ENCODE measurements at regions not wholly inside any gene's neighbourhood (a gene's known extent, or its start where the extent isn't known, plus 50 kb on each side); places are given as distances from the start of the nearest gene placed in this dataset.

DNA sequence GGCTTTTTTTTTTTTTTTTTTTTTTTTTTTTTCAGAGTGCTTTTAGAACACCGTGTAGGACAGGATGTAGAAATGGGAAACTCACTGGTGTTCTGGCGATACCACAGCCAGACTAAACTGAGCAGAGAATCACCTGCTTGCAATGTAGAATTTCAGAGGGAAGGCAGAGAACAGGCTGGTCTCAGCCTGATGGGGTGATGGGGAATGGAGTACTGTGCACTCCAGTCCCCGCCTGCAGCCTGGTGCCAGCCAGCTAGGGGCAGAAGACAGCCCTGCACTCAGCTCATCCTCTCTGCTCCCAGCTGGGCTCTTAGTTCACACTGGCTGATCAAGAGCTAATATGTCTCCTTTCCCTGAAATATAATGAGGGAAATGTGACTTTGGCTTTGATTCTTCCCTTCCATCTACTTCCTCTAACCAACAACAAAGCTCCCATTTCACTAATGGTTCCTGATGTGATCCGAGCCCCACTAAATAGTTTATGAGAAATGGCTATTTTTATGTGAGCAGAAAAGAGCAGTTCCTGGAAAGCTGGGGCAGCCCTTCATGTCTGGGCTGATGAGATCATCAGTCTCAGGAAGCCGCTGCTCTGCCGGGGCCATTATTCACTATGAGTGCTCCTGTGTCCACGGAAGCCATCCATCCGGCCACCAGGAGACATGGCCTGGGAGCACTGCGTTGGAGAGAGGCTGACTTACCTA, 209.7 kb downstream of the GADD45G start:
- TF ChIP-seq, protein P1, sequence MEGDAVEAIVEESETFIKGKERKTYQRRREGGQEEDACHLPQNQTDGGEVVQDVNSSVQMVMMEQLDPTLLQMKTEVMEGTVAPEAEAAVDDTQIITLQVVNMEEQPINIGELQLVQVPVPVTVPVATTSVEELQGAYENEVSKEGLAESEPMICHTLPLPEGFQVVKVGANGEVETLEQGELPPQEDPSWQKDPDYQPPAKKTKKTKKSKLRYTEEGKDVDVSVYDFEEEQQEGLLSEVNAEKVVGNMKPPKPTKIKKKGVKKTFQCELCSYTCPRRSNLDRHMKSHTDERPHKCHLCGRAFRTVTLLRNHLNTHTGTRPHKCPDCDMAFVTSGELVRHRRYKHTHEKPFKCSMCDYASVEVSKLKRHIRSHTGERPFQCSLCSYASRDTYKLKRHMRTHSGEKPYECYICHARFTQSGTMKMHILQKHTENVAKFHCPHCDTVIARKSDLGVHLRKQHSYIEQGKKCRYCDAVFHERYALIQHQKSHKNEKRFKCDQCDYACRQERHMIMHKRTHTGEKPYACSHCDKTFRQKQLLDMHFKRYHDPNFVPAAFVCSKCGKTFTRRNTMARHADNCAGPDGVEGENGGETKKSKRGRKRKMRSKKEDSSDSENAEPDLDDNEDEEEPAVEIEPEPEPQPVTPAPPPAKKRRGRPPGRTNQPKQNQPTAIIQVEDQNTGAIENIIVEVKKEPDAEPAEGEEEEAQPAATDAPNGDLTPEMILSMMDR (IDR thresholded peaks at IDR 0.05; ENCODE audit: low read depth, low read length) = no peak
- TF ChIP-seq POLR2A (IDR thresholded peaks at IDR 0.05; ENCODE audit: extremely low read depth, insufficient read length) = no peak
- TF ChIP-seq MAX (IDR thresholded peaks at IDR 0.05; ENCODE audit: low read depth, low read length) = no peak
